ENCODE measurements at regions not wholly inside any gene's neighbourhood (a gene's known extent, or its start where the extent isn't known, plus 50 kb on each side); places are given as distances from the start of the nearest gene placed in this dataset.

GRCh38 chr10:10364902-10365301, 652.8 kb upstream of the CELF2 start:
- DNase-seq, result no peak

GRCh38 chr10:10365676-10366075, 652.0 kb upstream of the CELF2 start:
- DNase-seq, result no peak

- DNase-seq, result no peak
Observed at GRCh38 chr10:10366836-10367235, 650.8 kb upstream of the CELF2 start.

GRCh38 chr10:10367264-10367663, 650.4 kb upstream of the CELF2 start:
- no peak for DNase-seq

GRCh38 chr10:10368951-10369576, 648.6 kb upstream of the CELF2 start:
- DNase-seq, result no peak

- no peak for DNase-seq
Observed at GRCh38 chr10:10385831-10386230, 631.8 kb upstream of the CELF2 start.

GRCh38 chr10:10389182-10389581, 628.5 kb upstream of the CELF2 start:
- no peak for DNase-seq

GRCh38 chr10:10392511-10392910, 625.2 kb upstream of the CELF2 start:
- DNase-seq, result no peak

GRCh38 chr10:10394933-10395658, 622.6 kb upstream of the CELF2 start:
- DNase-seq, result no peak

GRCh38 chr10:10396601-10397000, 621.1 kb upstream of the CELF2 start:
- no peak for DNase-seq

- DNase-seq, result no peak
Observed at GRCh38 chr10:10397906-10398305, 619.8 kb upstream of the CELF2 start.

GRCh38 chr10:10403762-10404161, 613.9 kb upstream of the CELF2 start:
- DNase-seq, result no peak

- no peak for DNase-seq
Observed at GRCh38 chr10:10417671-10418070, 600.0 kb upstream of the CELF2 start.

- DNase-seq, result no peak
Observed at GRCh38 chr10:10418387-10418786, 599.3 kb upstream of the CELF2 start.

GRCh38 chr10:10421071-10421470, 596.6 kb upstream of the CELF2 start:
- DNase-seq, result no peak

GRCh38 chr10:10431422-10432066, 586.1 kb upstream of the CELF2 start:
- no peak for DNase-seq

GRCh38 chr10:10432296-10433035, 585.2 kb upstream of the CELF2 start:
- no peak for DNase-seq

- DNase-seq, result no peak
Observed at GRCh38 chr10:10434312-10434711, 583.4 kb upstream of the CELF2 start.

- no peak for DNase-seq
Observed at GRCh38 chr10:10437886-10438285, 579.8 kb upstream of the CELF2 start.

GRCh38 chr10:10438335-10439100, 579.2 kb upstream of the CELF2 start:
- no peak for DNase-seq

GRCh38 chr10:10456856-10457255, 560.8 kb upstream of the CELF2 start:
- DNase-seq, result no peak

GRCh38 chr10:10460451-10460850, 557.2 kb upstream of the CELF2 start:
- DNase-seq, result no peak
